ENCODE measurements at regions not wholly inside any gene's neighbourhood (a gene's known extent, or its start where the extent isn't known, plus 50 kb on each side); places are given as distances from the start of the nearest gene placed in this dataset.
"Not testable (repeated sequence)": the region's sequence is repeated elsewhere in the genome, so short reads cannot be mapped to it uniquely, and the experiment has no call there.

DNA sequence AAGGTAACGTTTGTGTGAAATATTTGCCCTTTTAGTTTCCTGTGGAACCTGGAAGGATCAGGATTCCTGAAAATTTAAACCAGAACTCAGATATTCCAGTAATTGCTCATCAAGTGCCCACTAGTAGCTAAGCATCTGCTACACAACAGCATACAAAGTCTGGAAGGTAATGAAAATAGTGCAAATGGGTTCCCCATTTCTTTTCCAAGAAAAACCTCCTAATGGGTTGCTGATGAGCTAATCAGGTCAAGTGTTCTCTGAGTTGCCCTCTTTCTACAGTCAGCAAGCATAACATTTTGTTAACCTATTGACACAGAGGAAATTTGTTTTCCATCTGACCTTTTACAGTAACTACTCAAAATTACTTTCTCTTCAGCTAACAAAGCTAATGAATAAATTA, 83.6 kb upstream of the PMCH start:
- H3K4me1 ChIP-seq = no peaks in the 10 kb centered on the region
- no peaks in the 10 kb centered on the region for H3K36me3 ChIP-seq (replicated peaks in 1 of 2; ENCODE audit: insufficient read depth in 1 of 2, low read depth in 2 of 2)
- intact Hi-C loops (cut with DNase I) = no loop called here
- ATAC-seq (no peak), DNase-seq (no peak)
- H3K4me3 ChIP-seq = no peak overlapping the region
- H3K27ac ChIP-seq = no peak overlapping the region
- no peaks in the 10 kb centered on the region for H3K9me3 ChIP-seq
- TF ChIP-seq CTCF (IDR thresholded peaks at IDR 0.05) (no peak), POLR2A (IDR thresholded peaks at IDR 0.05) (no peak)
- no peaks in the 10 kb centered on the region for H3K27me3 ChIP-seq
- WGBS, 2 donors = 36 to 62% methylated on average over 1 of the region's 1 CpG

DNA sequence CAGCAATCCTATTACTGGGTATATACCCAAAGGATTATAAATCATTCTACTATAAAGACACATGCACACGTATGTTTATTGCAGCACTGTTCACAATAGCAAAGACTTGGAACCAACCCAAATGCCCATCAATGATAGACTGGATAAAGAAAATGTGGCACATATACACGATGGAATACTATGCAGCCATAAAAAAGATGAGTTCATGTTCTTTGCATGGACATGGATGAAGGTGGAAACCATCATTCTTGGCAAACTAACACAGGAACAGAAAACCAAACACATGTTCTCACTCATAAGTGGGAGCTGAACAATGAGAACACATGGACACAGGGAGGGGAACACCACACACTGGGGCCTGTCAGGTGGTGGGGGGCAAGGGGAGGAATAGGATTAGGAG, 58.1 kb upstream of the PMCH start:
- H3K27ac ChIP-seq; H3K36me3 ChIP-seq (replicated peaks in 1 of 2; ENCODE audit: insufficient read depth in 1 of 2, low read depth in 2 of 2); H3K9me3 ChIP-seq; ATAC-seq; H3K27me3 ChIP-seq; intact Hi-C loops (cut with DNase I); H3K4me1 ChIP-seq; H3K4me3 ChIP-seq; DNase-seq: not testable (repeated sequence)
- WGBS, 2 donors = 51 to 63% methylated on average over 2 of the region's 2 CpGs

DNA sequence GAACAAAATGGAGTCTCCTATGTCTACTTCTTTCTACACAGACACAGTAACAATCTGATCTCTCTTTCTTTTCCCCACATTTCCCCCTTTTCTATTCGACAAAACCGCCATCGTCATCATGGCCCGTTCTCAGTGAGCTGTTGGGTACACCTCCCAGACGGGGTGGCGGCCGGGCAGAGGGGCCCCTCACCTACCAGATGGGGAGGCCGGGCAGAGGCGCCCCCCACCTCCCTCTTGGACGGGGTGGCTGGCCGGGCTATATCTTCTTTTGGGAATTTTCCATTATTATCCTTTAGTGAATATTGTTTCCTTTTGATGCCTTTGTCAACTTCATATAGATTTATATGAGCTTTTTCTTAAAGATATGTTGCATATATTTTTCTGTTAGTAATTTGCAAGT, 53.4 kb upstream of the PMCH start:
- H3K4me1 ChIP-seq; DNase-seq; H3K36me3 ChIP-seq (replicated peaks in 1 of 2; ENCODE audit: insufficient read depth in 1 of 2, low read depth in 2 of 2); ATAC-seq; H3K9me3 ChIP-seq; H3K27me3 ChIP-seq; intact Hi-C loops (cut with DNase I); H3K27ac ChIP-seq; H3K4me3 ChIP-seq: not testable (repeated sequence)
- 85 to 91% methylated on average over 9 to 11 of the region's 11 CpGs for WGBS, 2 donors

- H3K4me1 ChIP-seq = no peaks in the 10 kb centered on the region
- no peaks in the 10 kb centered on the region for H3K27me3 ChIP-seq
- H3K9me3 ChIP-seq = peaks cover 0 to 3% (median 0%) of the 10 kb centered on the region in 3 donors
- intact Hi-C loops (cut with DNase I) = no loop called here
- TF ChIP-seq CTCF (IDR thresholded peaks at IDR 0.05) (no peak), POLR2A (IDR thresholded peaks at IDR 0.05) (no peak)
- ATAC-seq = no peak
- no peaks in the 10 kb centered on the region for H3K36me3 ChIP-seq (replicated peaks in 1 of 2; ENCODE audit: insufficient read depth in 1 of 2, low read depth in 2 of 2)
- no peak for DNase-seq
- H3K4me3 ChIP-seq = no peak overlapping the region
- WGBS, 2 donors = 20 to 22% methylated on average over 2 of the region's 2 CpGs
- no peak overlapping the region for H3K27ac ChIP-seq
These were observed 51.6 kb upstream of the PMCH start for GRCh38 chr12:102249079-102249841.

Measured in body of pancreas (tissue), 4 donors.